ENCODE measurements at regions not wholly inside any gene's neighbourhood (a gene's known extent, or its start where the extent isn't known, plus 50 kb on each side); places are given as distances from the start of the nearest gene placed in this dataset.

DNA sequence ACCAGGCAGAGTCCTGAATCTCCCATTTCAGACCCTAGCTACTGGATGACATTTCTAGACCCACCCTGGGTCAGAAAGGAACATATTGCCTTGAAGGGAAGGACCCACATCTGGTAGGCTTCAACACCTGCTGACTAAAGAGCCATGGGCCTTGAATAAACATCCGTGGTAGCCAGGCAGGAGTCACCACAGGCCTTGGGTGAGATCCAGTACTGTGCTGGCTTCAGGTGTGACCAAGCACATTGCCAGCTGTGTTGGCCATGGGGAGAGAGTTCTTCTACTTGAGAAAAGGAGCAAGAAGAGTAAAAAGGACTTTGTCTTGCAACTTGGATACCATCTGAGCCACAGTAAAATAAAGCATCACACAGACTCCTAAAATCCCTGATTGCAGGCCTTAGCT lies 332.6 kb downstream of the SLC16A7 start:
- no peak for DNase-seq (ENCODE audit: low spot score)

DNA sequence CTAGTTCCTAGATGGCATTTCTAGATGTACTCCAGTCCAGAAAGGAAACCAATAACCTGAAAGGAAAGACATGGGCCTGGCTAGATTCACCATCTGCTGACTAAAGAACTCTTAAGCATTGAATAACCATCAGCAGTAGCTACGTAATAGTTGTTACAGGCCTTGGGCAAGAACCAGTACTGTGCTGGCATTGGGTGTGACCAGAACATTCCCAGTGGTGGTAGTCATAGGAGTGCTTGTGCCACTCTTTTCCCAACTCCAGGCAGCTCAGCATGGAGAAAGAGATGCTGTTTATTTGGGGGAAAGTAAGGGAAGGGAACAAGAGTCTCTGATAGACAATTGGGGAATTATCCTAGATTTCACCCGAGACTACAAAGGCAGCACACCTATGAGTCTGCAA lies 333.3 kb downstream of the SLC16A7 start:
- no peak for DNase-seq (ENCODE audit: low spot score)

DNA sequence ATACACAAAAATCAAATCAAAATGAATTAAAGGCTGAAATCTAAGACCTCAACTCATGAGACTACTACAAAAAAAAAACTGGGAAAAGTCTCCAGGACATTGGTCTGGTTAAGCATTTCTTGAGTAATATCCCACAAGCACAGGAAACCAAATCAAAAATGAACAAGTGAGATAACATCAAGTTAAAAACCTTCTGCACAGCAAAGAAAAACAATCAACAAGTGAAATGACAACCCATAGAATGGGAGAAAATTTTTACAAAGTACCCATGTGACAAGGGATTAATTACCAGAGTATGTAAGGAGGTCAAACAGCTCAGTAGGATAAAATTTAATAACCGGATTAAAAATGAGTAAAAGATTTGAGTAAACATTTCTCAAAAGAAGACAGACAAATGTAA lies 338.7 kb downstream of the SLC16A7 start:
- no peak for DNase-seq (ENCODE audit: low spot score)

DNA sequence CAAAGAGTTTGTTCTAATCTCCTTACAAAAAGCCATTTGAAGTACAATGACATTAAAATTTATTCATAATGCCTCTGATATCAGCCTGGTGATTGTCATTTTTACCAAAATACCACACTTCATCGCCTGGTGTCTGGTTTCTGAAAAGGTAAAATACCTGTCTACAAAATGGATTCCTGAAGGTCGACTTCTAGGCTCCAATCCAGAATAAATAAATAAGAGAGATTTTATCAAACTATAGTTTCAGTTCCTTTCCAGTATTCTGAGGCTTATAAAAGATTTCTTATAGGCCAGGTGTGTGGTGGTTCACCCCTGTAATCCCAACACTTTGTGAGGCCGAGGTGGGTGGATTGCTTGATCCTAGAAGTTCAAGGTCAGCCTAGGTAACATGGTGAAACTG lies 340.7 kb downstream of the SLC16A7 start:
- DNase-seq (ENCODE audit: low spot score) = no peak

DNA sequence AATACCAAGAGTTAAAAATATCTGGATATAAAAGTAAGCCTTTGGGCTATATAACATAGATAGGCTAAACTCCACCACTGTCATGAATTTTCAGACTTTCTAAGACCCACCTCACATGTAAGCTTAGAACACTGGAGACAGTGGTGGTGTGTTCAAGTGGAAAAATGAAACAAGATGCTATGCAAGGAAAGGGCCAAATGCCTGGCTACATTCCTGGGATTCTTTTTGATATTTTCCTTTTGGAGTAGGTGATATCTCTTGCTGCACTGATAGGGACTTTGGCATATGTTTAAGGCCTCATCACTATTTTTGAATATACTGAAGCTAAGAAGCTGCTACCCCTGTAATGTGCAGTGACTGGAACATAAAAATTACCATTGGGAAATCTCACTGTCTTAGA lies 341.3 kb downstream of the SLC16A7 start:
- DNase-seq (ENCODE audit: low spot score) = no peak

DNA sequence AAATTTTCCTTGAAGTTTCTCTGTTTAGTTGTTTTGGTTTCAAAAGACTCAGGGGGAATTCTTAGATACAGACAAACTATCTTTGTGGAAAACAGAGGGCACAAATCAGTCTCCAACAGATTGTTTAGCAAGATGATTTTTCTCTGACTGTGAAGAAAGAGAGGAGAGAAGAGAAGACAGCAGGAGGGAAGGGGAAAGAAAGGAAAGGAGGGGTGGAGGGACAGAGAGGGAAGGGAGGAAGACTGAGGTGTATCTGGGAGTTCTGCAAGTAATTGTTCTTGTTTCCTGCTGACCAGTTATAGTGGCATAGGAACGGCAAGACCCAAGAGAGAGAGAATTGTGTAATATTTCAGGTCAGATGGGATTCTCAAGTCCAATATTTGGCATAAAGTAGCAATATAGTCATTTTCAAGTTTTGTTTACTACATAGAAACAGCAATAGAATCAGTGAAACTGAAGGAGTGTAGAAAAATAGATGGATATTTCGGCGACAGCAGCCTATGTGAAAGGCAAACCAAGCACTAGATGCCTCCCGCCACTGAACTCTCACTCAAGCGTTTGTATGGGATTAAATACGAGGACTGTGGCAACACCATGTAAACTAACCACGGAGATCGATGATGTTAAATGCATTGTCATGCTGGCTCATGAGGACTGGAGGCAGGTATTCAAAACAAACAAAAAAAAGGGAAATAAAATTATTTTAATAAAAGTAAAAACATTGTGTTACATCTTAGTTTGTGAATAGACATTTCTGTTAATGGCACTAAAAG lies 342.5 kb downstream of the SLC16A7 start:
- DNase-seq (ENCODE audit: low spot score) = no peak

DNA sequence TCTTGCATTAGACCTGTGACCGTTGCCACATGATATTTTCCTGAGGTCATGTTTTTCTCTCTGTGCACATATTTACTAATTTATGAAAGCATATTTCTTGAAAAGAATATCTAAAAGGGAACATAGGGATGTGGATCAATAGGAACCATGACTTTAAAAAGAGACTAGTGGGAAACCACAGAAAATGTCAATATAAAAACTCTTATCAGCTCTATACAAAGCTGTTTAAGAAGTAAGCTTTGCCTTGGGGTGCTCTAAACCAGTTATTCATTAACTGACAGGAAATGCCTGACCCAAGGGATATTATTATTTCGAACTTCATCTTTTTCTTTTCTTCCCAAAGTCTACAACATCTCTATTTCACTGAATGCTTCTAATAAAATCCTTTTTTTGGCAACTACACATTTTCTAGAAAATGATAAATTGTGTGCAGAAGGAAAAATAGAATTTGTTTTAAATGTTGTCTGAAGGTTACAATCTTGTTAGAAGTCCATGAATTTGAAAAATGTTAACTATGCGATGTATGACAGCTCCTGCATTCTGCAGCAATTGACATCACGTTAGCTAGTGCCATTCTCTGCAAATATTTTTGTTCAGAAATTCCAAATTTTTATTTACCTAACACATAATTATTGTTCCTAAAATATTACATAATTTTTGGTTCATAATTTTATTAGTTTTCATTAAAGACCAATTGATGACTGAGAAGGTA lies 345.0 kb downstream of the SLC16A7 start:
- no peak for DNase-seq (ENCODE audit: low spot score)

DNA sequence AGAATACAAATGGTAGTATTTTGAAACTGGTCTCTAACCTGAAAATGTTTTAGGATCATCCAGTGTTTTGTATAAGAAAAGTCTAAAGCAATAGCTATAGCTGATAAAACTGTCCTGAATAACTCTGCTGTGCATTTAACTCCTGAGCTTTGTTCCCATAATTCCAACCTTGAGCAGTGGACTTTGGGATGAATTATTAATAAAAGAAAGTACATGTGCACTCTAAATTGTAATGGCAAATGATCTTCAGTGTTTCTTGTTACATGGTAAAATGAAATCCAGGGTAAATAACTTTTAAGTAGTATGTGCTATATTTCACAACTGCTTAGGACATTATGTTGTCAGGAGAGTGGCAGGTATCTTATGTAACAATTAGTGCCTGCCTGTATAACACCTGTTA lies 345.6 kb downstream of the SLC16A7 start:
- DNase-seq (ENCODE audit: low spot score) = no peak

DNA sequence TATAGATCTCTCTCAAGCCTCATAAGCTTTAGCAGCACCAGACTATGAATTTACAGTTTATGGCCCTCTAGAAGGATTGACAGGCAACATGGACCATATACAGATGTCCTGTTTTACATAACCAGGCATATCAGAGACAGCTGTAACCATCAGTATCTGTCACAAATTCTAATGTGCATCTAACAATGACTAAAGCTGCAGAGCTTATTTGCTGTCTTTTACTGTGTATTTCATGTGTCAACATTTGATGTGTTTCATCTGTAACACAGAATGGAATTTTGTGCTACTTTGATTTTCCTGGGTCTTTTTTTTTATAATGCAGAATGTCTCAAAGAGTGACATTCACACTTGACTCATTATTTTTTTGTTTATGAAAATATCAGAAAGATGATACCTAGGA lies 348.3 kb downstream of the SLC16A7 start:
- DNase-seq (ENCODE audit: low spot score) = no peak

DNA sequence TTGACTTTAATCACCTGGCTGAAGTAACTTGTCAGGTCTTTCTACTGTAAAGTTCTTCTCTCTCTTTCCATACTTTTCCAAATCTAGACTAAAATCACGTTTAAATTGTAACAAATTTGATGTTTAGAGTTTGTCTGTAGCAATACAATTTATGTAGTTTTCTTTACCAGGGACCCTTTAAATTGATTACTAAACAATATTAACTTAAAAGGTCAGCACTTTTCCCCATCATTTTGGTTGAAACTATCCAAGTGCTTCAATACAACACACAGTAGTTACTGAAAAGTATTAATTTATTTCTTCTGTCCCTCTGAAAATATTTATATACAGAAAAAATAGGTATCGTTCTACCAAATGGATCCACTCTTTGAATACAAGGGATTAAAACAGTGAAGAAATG lies 350.8 kb downstream of the SLC16A7 start:
- no peak for DNase-seq (ENCODE audit: low spot score)

DNA sequence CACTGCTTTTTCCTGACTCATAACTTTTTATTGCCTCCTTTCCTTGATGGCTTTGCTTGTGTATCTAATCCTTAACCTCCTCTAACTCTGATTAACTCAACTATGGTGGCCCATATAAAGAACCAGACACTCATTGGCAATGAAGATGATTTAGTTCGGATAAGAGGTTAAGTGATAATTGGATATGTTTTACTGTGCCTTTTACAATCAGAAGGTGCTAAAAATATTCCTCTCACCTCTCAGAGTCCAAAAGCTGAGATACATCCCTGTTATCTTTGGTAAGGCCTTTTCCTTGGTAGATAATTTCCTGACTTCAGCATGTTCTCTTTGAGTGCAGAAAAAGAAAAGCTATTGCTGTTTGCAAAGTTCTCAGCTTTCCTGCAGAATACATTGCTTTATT lies 367.7 kb downstream of the SLC16A7 start:
- no peak for DNase-seq (ENCODE audit: low spot score)

DNA sequence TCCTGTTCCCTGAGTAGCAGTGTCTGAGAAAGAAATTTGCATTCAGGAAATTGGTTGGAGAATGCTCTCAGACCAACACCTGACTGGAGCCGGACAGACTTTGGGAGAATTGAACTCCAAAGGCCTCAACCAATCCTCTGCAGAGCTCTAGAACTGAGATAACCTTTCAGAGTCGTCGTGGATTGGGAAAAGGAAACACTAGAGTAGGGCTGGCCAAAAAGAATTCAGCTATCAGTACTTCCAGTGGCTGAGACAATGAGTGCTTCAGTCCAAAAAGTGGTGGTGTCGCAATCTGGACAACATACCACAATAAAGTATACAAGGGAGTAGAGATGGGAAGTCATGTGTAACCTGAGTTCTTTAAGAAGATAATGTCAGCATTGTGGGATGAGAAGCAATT lies 377.1 kb downstream of the SLC16A7 start:
- DNase-seq (ENCODE audit: low spot score) = peak; percentile 22

DNA sequence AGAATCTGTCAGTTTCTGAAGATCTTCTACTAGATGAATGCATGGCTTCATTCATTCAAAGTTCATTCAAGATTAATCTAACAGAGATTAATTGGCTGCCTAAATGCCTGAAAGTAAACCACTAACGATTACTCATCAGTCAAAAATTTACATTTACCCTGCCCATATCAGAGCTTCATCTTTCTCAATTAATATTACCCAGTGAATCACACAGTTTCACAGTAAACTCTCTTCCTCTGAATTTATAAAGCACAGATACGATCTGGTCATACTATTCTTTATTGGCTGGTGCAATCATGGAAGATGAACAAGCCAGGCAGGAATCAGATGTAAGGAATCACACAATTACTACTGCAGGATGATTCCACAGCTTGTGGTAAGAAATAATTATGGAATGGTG lies 377.7 kb downstream of the SLC16A7 start:
- peak; percentile 31 for DNase-seq (ENCODE audit: low spot score)

DNA sequence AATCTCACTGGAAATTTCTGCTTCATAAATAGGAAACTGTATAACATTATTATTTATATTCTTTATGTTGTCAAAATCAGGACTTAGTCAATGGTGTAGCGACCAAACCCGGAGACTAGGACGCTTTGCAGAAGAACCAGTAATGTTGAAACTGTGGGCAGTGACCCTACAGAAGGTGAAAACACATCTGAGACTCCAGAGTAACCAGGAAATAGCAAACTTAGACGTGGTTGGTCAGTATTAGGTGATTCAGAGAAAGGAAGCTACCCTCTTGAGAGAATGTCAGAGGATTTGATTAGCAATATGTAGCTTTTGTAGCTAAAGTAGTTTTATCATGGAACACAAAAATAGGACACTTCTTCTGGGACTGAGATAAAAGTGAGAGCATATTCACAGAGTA lies 381.9 kb downstream of the SLC16A7 start:
- no peak for DNase-seq (ENCODE audit: low spot score)

DNA sequence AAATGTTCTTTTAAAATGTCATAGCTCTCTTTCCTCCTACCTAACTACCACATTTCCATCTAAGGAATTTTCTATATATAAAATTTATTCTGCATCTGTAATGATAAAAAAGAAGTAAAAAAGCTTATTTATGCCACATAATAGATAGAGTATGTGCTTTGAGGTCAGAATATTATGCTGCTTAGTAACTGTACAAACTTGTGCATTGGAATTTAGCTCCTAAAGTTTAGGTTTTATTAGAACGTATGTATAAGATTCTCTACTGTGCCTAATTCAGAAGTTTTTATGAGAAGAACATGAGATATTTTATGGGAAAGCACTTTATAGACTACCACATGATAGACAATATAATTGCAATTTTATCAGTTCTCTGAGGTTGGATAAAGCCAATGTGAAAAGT lies 384.6 kb downstream of the SLC16A7 start:
- DNase-seq (ENCODE audit: low spot score) = no peak

DNA sequence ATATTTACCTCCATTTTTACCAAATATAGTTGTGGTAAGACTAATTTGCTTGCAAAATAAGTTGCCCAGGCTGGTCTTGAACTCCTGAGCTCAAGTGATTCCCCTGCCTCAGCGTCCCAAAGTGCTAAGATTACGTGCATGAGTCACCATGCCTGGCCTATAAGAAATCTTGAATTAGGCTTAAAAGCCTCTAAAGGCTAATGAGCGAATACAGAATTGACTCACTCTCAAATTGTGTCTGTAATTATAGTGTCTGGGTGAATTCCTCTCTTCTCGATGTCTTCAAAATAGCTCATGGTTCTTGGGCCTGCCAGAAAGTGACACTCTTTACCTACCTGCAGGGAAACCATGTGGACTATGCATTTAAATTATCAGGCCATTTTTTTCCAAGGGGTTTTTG lies 403.5 kb downstream of the SLC16A7 start:
- DNase-seq (ENCODE audit: low spot score) = no peak

DNA sequence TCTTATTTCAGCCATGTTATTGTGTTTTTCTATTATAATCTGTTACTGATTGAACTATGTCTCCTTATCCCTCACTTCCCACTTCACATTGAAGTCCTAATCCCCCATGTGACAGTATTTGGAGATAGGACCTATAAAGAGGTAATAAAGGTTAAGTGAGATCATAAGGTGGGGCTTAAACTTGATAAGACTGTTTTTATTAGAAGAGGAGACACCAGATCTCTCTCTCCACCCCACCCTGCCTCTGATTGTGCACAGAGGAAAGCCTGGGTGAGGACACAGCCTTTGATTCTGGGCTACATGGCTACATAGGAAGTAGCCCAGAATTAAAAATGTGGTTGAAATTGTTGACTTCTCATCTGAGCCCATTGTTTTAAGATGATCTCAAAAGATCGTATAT lies 414.7 kb downstream of the SLC16A7 start:
- DNase-seq (ENCODE audit: low spot score) = no peak

DNA sequence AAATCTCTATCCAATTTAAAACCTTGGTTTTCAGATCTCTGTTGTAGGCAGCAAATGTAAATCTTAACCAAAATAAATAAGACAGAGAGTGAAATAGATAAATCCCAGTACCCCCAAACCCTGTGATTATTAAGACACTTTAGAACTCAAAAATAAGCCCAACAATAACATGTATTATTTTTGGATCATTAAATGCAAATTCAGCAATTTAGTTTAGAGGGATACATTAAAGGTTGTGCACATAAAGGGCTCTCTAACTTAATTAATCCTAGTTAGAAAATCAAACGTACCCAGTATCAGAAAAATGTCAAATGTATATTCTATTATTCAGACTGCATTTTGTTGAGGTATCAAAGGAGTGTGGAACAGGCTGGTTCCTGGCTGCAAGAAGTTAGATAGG lies 416.8 kb downstream of the SLC16A7 start:
- DNase-seq (ENCODE audit: low spot score) = no peak

DNA sequence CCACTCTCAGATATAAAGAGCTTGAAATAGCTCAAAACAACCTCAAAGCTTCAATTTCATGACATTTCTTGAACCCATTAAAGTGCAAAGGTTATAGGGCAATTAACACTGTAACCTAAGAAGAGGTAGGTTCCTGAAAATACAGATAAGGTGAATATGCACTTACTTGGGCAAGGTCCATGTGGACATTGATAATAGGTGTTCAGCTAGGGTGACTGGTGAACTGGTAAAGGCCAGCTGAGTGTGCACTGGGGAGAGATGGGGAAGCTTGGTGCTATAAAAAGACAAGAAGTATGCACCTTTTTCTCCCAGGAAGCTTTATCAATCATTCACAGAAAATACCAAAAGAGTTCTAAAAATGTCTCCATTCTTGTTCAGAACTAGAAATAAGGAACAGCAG lies 418.6 kb downstream of the SLC16A7 start:
- DNase-seq (ENCODE audit: low spot score) = no peak

DNA sequence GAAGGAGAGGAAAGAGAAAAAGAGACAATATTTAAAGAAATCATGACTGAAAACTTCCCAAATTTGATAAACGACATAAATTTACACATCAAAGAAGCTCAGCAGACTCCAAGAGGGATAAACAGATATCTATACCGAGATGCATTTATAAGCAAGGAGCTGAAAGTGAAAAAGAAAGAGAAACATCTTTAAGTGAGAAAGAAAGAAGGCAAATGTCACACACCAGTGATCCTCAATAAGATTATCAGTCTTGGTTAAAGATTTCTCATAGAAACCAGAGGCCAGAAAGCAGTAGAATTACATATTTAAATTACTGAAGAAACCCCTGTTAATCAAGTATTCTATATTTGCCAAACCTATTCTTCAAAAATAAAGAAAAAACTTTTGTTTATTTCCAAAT lies 424.2 kb downstream of the SLC16A7 start:
- no peak for DNase-seq (ENCODE audit: low spot score)

DNA sequence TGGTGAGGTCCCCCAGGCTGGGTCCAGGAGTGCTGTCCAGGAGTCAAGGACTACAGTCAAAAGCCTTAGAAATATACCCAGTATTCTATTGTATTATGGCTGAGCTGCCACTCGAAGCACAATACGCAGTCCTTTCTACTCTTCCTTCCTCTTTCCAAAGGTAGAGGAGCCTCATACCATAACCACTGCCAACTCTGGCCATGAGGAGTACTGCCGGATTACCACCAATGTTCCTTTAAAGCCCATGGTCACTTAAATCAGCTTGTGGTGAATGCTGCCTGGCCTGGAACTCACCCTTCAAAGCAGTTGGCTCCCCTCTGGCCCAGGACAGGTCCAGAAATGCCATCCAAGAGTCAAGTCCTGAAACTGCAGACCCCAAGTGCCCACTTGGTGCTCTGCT lies 425.4 kb downstream of the SLC16A7 start:
- DNase-seq (ENCODE audit: low spot score) = no peak

DNA sequence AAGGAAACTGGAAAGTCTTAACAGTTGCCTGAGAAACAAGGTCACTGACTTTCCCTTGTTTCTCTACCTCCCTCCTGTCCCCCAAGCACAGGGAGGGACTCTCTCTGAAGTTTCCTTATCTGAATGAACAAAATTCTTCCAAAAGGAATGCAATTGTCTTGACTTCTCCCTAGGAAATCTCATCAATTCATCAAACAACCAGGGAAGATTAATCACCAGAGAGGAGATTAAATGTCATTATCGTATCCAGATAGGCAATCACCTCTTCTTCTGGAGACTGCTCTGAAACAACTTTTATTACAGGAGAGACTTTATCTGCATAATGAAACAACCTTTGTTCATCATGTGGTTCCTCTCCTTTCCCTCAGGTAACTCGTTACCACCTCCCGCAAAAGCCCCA lies 431.4 kb downstream of the SLC16A7 start:
- DNase-seq (ENCODE audit: low spot score) = no peak

DNA sequence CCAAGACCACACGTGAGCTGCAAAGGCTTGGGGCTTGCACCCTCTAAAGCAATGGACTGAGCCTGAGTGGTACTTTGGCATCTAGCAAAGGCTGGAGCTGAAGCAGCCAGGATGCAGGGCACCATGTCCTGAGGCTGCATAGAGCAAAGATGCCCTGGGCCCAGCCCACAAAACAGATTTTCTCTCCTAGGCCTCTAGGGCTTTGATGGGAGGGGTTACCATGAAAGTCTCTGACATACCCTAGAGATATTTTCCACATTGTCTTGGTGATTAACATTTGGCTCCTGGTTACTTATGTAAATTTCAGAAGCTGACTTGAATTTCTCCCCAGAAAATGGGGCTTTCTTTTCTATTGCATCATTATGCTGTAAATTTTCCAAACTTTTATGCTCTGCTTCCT lies 438.3 kb downstream of the SLC16A7 start:
- DNase-seq (ENCODE audit: low spot score) = no peak

DNA sequence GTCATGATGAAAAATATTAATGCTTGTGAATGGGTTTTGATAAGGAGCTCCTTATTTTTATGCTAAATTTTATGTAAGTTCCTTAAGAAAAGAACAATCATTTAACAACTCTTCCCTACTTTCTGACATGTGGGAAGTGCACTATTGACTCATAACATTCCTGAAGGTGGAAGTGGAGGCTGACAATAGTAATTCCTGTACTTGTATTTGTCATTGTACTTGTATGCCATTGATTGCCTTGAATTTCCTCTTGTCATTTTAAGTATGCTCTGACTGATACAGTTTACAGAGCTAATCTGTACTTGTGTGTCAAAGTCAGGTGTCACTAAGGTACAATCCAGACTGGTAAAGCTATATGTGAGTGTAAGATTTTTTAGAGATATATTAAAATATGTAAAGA lies 440.0 kb downstream of the SLC16A7 start:
- no peak for DNase-seq (ENCODE audit: low spot score)
